ENCODE measurements at regions not wholly inside any gene's neighbourhood (a gene's known extent, or its start where the extent isn't known, plus 50 kb on each side); places are given as distances from the start of the nearest gene placed in this dataset.
"Not testable (repeated sequence)": the region's sequence is repeated elsewhere in the genome, so short reads cannot be mapped to it uniquely, and the experiment has no call there.

DNA sequence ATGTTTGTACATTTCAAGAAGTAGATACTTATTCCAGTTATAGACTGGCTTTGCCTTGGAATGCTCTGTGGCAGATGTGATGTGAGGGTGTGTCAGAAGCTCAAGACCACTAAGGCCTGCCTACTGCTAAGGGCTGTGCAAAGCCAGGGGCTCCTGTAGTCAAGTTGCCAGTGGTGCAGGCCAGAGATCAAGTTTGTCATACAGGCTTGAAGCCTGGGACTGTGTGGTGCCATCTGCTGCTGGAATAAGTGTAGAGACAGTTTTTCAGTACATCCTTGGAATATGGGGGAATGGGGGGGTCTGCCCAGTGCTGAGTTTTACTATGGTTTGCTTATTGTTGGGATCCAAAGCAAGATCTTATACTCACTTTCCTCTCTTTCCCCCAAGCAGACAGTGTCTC lies 649.9 kb upstream of the FOXG1 start:
- no peak for DNase-seq (ENCODE audit: low read depth)

DNA sequence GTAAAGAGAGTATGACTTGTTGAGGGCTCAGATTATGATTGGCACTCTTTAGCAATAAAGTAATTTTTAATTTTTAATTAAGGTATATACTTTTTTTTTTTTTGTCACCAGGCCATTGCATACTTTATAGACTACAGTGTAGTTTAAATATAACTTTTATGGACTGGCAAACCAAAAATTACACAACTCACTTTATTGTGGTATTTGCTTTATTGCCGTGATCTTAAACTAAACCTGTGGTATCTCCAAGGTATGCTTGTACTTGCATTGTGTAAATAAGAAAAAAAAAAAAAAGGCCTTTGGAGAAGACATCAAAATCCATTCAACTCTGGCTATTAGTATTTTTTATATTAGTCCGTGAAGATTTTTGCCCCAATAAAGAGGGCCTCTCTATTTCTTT lies 646.7 kb upstream of the FOXG1 start:
- no peak for DNase-seq (ENCODE audit: low read depth)

DNA sequence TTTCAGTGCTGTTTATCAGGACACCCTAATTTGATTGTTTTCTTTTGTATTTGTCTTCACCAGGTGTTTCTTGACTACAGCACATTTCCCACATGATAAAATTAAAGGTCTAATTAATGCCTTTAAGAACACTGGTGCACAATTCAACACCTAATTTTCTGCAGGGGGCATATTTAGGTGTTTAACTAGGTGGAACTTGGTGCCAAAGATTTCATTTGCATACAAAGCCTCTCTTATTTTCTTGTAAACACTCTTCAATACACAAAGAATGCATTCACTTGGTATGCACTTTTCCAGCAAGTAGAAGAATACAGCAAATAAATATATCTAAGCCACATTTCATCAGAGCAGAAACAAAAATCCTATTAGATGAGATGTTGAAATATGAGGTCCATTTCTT lies 646.2 kb upstream of the FOXG1 start:
- DNase-seq (ENCODE audit: low read depth) = no peak

DNA sequence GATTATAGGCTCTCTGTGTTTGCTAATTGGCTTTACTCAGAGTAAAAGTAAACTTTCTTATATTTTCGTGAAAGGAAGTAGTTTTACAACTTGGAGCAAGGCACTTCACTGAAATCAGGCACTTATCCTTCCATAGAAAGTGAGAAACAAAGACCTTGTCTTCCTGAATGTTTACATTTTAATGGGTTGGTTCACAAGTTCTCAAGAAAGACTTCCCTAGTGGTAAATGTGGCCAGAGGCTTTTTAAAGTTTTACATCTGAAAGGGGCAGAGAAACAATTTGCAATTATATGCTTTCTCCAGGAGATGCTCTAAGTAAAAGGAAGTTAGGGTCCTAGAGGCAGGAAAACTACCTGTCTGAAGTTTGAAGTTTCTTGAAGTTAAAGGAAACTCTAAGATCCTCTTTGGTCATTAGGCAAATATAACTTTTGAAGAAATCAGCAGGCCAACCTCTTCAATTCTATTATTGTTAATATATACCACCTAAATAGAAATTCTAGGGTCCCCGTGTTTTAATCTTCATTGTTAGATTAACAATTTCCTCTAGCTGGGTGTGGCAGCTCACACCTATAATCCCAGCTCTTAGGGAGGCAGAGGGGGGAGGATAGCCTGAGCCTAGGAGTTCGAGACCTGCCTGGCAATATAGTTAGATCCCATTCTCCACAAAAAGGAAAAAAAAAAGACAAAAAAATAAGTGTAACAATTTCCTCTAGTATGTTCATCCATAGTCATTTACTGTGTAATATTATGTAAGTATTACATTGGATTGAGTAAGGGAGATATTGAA lies 644.9 kb upstream of the FOXG1 start:
- DNase-seq (ENCODE audit: low read depth) = no peak

DNA sequence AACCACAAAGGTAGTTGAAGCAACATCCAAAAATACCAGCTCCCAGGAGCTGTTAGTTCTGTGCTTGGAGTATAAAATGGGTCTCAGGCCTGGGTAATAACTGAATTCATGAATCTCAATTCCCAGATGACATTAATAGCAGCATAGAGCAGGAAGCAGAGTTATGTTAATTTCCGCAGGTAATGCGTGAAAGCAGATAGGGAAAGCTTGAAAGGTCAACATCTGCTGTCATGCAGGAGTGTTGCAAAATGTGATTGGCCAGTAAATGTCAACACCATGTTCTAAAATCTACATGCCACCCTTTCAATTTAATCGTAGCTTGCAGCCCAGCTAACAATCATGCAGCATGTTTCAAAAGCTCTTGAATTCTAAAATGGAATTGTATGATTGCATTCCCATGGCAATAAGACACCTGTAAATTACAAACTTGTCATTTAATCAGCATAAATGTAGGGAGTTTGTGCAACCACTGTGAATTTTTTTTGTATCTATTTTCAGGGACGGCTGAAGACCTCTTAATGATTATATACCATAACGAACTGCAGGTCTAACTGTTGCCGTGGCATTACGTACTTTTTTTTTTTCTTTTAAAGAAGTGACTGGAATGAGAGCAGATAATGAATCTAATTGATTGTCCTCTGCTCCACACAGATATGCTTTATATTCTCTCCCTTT lies 635.8 kb upstream of the FOXG1 start:
- DNase-seq (ENCODE audit: low read depth) = no peak

DNA sequence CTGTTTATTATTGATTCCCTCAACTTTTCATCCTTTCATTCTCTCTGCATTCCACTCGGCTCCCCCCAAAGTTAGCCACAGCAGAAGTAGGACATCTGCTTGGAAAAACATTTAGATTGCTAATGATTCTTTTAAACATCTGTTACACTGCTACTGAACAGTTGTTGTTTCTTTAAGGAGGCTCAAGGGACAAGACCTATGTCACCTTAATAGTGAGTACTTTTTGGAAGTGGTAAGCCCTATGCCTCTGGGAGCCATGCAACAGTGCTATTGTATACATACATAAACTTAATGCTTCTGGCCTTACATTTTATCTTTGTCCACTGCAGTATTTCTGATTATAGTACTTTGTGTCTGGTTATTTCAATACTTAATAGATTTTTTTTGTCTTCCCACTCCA lies 628.2 kb upstream of the FOXG1 start:
- no peak for DNase-seq (ENCODE audit: low read depth)

DNA sequence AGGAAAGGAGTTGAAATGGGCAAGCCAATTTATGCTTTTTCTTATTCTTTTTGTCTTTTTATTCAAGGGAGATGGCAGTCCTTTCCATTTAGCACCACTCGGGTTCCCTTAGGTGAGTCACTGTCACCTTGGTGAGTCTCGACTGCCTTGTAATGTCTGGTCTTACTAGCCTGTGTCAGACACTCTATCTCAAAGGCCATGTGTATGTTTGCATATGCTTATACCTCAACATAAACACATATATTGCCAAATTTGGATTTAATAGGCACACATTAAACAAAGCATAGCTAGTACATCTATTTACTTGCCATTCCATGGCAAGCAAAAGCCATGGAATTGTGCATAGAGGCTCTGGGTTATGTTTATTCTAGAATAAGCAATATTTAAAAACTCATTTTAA lies 624.9 kb upstream of the FOXG1 start:
- DNase-seq (ENCODE audit: low read depth) = no peak

DNA sequence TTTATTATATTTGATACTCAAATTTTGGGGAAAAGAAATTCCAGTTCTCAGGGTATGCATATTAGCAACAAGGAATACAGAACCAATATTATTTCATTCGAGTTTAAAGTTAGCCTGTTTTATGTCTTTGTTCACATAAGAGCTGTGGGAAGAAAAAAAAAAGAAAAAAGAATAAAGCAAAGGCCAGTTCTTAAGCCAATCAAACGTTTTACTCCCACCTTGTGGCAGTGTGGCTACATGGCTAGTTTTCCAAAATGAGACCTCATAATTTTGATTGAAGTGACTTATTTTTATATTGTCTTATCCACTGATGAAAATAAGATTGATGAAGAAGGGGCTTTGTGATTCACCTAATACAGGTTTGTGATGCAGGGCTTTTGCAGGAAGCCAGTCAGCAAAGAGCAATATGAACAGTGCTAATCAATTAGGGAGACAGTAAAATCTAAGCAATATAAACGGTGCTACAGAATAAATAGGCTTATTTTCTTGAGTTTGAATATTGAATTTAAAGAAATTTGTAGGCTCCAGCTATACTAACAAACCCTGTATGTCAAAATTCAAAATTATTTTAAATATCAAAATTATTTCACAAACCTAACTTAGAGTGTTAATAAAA lies 624.1 kb upstream of the FOXG1 start:
- peak; percentile 2 for DNase-seq (ENCODE audit: low read depth)

DNA sequence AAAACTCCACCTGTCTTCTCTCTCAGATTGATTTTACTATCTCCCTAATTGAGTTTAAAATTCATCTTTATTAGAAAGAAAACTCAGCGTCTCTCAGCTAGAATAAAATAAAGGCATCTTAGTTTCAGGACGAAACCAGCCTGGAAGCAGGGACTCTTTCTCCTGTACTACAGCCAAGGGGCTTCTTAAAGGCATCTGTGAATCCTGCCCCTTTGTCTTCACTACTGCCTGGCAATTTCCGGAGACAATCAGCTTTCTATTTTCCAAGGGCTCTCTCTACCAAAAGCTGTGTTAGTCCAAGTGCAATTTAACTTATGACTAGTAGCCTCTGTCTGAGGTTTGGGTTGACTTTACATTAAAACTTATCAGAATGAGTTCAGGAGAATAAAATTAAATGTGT lies 623.3 kb upstream of the FOXG1 start:
- DNase-seq (ENCODE audit: low read depth) = no peak

DNA sequence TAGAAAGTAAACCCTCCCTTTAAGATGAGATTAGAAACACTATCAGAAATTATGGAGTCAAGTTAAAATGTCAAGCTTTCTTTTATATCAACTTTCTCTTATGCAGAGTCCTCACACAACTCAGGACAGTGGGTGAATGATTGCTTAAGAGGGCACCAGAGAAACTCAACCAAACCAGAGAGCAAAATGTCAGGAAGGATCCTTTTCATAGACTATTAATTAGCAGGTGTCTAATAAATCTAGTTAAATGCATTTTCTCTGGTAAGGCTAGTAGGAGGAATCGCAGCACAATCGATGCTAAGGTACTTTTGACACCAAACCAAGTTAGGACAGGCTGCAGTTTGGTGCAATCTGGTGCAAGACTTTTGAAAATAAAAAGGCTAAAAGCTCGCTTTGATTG lies 614.7 kb upstream of the FOXG1 start:
- DNase-seq (ENCODE audit: low read depth) = no peak

DNA sequence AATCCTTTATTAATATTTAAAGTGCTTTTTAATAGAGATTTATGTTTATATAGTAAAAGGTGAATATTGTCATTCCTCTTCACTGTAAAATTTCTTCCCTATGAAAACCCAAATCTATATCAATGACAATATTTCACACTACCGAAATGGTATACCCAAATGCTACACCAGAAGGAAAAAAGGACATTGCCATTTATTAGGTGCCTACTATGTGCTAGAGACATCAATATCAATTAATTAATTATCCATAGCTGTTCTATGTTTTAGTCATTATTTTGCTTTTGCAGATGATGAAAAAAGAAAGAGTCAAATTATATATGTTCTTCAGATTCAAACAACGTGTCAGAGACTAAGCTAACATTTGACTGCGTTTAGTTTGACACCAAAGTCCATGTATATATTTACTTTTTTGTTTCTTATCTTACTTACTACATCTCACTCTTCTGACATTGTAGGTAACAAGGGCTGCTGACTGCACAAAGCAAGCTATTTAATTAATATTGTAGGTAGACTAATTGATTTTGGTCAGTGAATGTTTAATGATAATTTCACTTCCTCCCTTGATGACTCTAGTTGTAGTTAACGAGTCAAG lies 614.0 kb upstream of the FOXG1 start:
- no peak for DNase-seq (ENCODE audit: low read depth)

DNA sequence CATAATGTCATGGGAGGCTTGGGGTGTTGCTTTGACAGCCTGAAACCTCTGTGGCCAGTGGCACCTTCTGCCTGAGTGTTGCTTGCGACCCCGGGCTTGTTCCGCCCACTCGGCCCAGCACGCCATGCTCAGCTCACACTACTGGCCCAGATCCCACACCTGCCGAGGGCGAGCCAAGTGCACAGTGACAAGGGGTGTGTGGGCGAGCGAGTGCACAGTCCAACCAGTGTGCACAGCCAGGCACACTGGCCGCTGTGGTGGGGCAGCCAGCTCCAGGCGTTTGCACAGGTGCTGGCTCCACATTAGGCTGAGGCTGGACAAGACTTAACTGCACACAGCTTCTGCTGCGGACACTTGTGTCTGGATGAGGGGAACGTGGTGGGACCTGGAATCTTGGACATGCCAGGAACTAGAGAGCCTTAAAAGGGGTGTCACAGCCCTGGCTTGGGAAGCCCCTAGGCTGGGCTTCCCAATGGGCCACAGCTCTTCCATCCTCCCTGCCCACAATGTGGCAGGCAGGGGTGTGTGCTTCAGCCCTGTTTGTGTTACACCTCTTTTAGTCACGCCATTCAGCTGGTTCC lies 609.2 kb upstream of the FOXG1 start:
- DNase-seq (ENCODE audit: low read depth) = no peak

DNA sequence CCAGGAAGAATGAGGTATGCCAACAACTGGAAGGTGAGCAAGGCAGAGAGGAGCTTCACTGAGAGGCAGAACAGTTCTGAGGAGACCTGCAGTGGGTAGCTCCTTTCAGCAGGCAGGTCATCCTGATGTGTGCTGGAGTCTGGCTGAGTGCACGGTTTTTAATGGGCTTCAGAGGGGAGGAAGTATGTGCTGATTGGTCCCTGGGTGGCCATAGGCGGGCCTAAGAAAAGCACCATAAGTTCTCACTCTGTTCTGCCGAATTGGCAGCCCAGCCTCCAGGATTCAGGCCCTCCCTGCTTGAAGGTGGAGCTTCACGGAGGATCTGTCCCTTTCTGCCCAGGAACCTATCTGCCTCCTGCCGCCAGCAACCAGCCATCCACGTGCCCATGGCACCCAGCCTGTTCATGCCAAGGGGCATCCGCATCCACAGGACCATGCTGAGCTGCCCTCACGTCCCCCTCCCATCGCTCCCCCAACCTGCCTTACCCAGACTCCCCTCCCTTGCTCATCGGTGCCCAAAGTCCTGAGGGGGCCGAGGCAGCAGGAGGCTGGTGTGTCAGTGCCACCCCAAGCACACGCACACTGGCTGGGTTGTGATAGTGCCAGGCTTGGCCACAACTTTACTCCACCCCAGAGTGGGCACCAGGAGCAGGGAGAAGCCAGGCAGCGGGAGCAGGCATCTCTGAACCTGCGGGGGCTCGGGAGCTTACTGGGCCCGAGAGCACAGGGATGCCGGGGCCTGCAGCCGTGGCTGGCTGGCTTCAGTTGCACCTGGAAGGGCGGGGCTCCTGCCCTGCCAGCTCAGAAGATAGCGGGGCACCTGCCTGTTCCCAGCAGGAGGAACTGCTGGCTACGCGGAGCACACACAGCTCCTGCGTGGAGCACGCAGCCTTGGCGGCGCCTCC lies 608.4 kb upstream of the FOXG1 start:
- DNase-seq (ENCODE audit: low read depth) = no peak

DNA sequence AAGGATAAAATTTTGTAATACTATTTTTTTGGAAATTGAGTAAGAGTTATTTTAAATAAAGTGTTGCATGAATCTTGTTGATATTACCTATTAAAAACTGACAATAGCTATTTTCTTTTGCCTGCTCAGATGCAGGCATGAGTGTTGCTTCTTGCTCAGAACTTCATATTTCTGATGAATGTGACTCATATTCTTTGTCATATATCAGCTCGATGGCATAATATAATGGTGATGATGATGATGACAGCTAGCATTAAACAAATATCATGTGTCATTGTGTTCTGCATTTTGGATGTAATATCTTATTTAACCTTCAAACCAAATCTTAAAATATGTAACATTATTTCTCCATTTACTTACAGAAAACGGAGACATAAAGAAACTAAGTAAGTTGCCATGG lies 605.5 kb upstream of the FOXG1 start:
- no peak for DNase-seq (ENCODE audit: low read depth)

DNA sequence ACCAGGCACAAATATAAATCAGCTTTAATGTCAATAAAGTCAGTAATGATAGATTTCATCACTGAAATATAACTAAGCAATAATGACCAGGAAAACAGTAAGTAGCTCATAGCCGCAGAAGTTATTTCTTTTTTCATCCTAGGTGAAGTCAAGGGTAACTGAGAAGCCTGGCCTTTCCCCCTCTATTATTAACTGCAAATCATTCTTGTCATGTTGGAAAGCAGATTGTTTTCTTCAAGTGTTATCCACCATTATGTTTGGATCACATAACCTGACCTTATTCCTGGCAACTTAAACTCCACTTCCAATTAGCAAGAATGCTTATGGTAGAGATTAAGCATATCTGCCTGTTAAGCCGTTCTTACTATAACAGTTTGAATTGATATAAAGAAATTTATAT lies 603.4 kb upstream of the FOXG1 start:
- DNase-seq (ENCODE audit: low read depth) = no peak

DNA sequence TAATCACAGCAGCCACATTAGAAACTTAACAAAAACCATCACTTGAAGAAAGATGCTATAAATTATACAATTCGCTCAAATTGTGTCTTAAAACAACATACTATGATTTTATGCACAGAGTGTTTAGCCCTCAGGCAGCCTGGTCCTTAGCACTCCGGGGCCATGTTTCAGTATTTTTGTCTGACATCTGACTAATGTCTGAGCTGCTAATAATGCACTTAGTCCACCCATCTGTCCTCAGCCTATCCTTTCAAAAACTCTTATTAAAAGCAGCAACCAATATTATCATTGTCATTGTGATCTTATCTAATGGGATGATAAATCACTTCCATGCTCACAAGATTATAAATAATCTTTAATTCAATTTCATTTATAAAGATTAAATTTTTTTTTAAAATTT lies 602.7 kb upstream of the FOXG1 start:
- no peak for DNase-seq (ENCODE audit: low read depth)

DNA sequence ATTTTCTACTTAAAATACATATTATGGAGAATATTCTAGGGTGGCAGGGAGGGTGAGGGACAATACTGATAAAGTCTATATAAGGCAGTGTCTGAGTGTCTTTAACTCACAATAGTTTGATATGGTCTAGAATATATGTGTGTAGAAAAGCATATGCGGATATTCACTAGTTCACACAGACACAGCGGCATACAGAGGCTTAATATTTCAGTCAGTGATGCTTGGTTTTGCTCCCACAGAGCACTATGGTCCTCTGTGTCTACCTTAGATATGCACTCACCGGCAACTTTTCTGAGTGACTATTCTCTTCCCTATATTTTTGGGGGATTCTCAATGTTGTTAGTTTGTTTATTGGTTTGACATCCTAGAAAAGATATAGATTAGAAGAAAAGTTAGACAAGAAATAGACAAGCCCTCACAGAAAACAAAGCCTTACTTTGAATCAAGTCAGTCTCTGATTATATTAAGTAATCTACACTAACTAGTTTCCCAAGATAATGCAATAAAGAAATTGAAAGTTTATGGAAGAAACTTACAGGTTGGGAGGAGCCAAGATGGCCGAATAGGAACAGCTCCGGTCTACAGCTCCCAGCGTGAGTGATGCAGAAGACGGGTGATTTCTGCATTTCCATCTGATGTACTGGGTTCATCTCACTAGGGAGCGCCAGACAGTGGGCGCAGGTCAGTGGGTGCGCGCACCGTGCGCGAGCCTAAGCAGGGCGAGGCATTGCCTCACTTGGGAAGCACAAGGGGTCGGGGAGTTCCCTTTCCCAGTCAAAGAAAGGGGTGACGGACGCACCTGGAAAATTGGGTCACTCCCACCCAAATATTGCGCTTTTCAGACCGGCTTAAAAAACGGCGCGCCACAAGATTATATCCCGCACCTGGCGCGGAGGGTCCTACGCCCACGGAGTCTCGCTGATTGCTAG lies 578.4 kb upstream of the FOXG1 start:
- DNase-seq (ENCODE audit: low read depth) = not testable (repeated sequence)

DNA sequence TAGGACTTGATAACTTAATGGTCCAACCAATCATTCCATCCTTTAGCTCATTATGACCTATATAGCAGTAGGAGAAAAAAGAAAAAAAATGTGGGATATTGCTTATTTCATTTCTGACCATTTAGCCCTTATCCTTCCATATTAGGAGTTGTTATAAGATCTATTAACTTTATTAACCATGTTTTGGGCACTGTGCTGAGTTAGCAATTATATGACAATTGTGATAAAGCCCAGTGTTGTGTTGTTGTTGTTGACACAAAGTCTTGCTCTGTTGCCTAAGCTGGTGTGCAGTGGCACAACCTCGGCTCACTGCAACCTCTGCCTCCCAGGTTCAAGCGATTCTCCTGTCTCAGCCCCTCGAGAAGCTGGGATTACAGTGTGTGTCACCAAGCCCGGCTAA lies 569.7 kb upstream of the FOXG1 start:
- no peak for DNase-seq (ENCODE audit: low read depth)

DNA sequence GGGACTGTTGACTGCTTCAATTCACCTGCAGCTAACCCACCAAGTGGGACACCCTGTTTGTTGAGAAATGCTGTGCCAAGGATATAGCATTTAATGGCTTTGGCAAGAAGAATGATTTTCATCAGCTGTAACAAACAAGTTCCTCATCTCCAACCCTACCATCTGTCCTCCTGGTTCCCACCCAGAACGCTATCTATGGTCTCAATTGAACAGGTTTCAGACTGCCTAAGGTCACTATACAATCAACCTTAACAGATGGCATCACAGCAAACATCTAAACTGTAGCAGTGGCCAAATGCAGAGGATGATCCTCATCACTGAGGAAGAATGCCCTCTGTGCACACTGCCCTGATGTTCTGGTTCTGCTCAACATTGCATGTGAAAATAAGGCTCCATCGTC lies 546.2 kb upstream of the FOXG1 start:
- DNase-seq (ENCODE audit: low read depth) = no peak

DNA sequence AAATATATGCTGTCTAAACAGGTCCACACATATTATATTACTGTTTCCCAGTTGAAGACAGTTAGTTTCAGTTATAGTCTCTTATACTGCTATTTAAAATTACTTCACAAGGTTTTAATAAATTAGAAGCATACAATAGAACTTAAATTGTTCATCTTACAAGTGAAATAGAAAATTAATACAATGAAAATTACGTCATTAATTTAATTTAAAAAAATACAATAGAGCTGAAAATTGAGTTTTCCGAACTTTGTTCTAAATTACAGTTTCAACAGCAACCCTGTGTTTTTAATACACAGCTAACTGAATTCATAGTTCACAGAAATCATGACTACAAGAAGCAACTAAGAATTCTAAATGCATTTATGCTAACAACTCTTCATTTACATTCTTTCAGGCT lies 525.7 kb upstream of the FOXG1 start:
- DNase-seq (ENCODE audit: low read depth) = no peak

Data from renal cortical epithelial cell (primary cell).